Panc1 (cell line): ENCODE measurements at regions not wholly inside any gene's neighbourhood (a gene's known extent, or its start where the extent isn't known, plus 50 kb on each side); places are given as distances from the start of the nearest gene placed in this dataset.

Experiments
- CTCF ChIP-seq: fragments of 450-650 bp; IDR thresholded peaks from 2 replicates; pipeline ENCODE4 v1.5.1; 2017; ENCODE audit warnings: mild to moderate bottlenecking
- POLR2AphosphoS5 ChIP-seq: IDR thresholded peaks from 2 replicates; pipeline ENCODE4 v1.6.1; 2012; ENCODE audit warnings: mild to moderate bottlenecking, low read depth, low read length, moderate library complexity
- REST ChIP-seq, 2 experiments: IDR thresholded peaks; 2 replicates each; pipeline ENCODE4 v1.6.1; 2011 to 2012; ENCODE audit warnings: low read depth in 2 of 2, control low read depth in 1 of 2, low read length in 1 of 2, mild to moderate bottlenecking in 1 of 2, moderate library complexity in 1 of 2; ENCODE audit not compliant: insufficient read depth in 1 of 2
- SIN3A ChIP-seq: IDR thresholded peaks from 2 replicates; pipeline ENCODE4 v1.6.1; 2012; ENCODE audit warnings: low read depth, mild to moderate bottlenecking, low read length, moderate library complexity, borderline replicate concordance; ENCODE audit not compliant: insufficient read depth

GRCh38 chr6:133724726-133725125, 164.2 kb upstream of the TCF21 start:
- no peak for TF ChIP-seq CTCF
- no peak for TF ChIP-seq POLR2AphosphoS5
- TF ChIP-seq REST (IDR thresholded peaks at IDR 0.05; ENCODE audit: insufficient read depth in 1 of 2, low read depth in 2 of 2, low read length in 1 of 2), result no peak
- TF ChIP-seq SIN3A, result no peak
